ENCODE measurements at regions not wholly inside any gene's neighbourhood (a gene's known extent, or its start where the extent isn't known, plus 50 kb on each side); places are given as distances from the start of the nearest gene placed in this dataset.

DNA sequence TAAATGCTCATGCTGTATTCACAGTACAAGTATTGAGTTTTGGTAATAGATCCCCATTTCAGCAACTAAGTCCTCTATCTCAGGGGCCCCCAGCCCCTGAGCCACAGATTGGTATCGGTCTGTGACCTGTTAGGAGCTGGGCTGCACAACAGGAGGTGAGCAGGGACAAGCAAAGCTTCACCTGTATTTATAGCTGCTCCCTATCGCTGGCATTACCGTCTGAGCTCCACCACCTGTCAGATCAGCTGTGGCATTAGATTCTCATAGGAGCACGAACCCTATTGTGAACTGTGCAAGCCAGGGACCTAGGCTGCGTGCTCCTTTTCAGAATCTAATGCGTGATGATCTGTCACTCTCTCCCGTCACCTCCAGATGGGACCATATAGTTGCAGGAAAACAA lies 262.8 kb upstream of the UBE2E2 start:
- DNase-seq (ENCODE audit: low read depth): no peak

GRCh38 chr3:22942981-22943380 lies 260.1 kb upstream of the UBE2E2 start:
- DNase-seq (ENCODE audit: low read depth): no peak

- DNase-seq (ENCODE audit: low read depth): no peak
Observed at GRCh38 chr3:22947851-22948250, 255.3 kb upstream of the UBE2E2 start.

- DNase-seq (ENCODE audit: low read depth): no peak
Observed at GRCh38 chr3:22951910-22952309, 251.2 kb upstream of the UBE2E2 start.

DNA sequence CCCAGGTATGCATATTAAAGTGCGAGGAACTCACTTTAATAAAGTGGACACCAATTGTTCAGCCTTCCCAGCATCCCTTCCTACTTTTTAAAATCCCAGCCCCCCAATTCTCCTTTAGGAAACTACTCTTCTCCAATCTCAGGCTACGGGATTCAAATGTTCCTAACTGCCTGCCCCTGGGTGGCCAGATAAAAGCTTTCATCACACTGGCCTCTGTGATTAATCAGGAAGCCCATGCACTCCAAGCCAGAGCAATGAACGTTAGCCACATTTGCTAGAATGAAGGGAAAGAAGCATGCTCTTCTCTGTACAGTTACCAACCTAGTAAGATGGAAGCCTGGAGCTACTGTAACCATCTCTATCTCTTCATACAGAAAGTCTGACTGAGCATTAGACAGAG lies 250.3 kb upstream of the UBE2E2 start:
- DNase-seq (ENCODE audit: low read depth): no peak

- DNase-seq (ENCODE audit: low read depth): no peak
Observed at GRCh38 chr3:22959593-22959992, 243.5 kb upstream of the UBE2E2 start.

- DNase-seq (ENCODE audit: low read depth): no peak
Observed at GRCh38 chr3:22960105-22960984, 242.8 kb upstream of the UBE2E2 start.

GRCh38 chr3:22962244-22962643 lies 240.9 kb upstream of the UBE2E2 start:
- DNase-seq (ENCODE audit: low read depth): no peak

GRCh38 chr3:22966349-22966748 lies 236.8 kb upstream of the UBE2E2 start:
- no peak for DNase-seq (ENCODE audit: low read depth)

GRCh38 chr3:22969276-22969675 lies 233.9 kb upstream of the UBE2E2 start:
- no peak for DNase-seq (ENCODE audit: low read depth)

DNA sequence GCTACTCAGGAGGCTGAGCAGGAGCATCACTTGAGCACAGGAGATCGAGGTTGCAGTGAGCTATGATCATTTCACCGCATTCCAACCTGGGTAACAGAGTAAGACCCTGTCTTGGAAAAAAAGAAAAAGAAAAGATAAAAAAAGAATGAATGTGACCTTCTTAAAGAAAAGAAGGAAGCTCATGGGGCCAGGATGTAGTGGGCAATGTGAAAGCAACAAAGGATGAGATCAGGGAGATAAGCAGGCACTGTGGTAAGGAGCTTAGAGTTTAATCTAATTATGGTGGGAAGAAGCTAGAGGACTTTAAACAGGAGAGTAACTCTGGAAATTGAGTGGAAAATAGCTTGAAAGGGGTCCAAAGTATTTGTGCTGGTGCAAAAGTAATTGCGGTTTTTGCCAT lies 231.6 kb upstream of the UBE2E2 start:
- DNase-seq (ENCODE audit: low read depth): no peak

- DNase-seq (ENCODE audit: low read depth): no peak
Observed at GRCh38 chr3:22977042-22977441, 226.1 kb upstream of the UBE2E2 start.

DNA sequence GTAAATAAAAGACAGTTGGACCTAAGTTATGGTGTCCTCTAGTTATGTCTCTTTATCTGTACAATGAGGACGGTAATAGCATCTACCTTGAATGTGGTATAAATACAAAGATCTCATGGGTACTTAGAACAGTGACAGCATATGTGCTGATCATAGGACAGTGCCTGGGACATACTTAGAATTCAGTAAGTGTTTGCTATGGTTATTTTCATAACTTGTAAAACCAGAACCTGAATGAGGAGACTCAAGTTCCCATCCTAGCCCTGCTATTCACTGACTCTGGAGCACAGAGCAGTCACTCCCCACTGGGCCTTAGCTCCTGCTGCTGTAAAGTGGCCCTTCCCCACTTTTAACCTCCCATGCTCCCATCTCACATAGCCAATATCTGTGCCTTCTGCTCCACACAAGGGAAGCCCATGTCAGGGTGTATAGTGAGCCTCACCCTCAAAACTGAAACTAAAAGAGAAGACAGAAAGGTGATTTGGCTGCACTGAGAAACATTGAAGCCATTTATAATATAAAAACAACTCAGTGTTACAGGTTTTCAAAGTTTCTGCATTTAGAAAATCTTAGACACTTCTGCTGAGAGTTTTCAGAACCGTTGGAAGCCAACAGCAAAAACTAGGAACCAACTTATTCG lies 225.4 kb upstream of the UBE2E2 start:
- no peak for DNase-seq (ENCODE audit: low read depth)

DNA sequence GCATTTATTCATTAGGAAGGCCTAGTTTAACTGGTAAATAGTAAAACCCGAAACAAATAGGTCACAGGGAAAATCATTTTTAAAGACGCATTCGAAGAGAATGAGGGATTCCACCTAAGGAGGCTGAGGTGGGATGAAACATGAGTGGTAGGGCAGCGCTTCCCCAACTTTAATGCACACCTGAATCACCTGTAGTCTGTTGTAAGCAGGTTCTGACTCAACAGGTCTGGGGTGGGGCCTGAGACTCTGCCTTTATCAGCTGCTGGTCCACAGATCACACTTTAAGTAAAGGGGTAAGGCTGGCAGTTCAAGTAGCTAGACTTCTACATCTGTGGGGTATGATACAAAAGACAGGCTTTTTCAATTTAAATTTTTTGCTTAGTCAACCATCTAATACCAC lies 223.5 kb upstream of the UBE2E2 start:
- DNase-seq (ENCODE audit: low read depth): no peak

DNA sequence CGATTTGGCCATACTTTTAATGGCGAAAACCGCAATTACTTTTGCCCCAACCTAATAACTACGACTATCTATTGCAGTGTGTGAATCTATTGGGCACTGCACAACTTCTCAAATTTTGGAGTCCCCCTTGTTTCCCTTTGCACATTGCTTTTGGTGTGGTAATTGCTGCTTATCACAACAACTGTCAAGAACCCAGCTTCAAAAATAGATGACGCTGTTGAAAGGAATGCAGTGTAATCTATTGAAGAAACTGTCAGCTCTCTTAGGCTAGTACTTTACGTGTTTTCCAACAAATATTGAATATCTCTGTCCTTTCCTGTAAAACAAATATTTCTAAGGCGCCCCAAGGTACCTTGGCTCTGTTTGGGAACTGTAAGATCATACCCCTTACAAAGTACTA lies 222.8 kb upstream of the UBE2E2 start:
- DNase-seq (ENCODE audit: low read depth): peak; percentile 31

DNA sequence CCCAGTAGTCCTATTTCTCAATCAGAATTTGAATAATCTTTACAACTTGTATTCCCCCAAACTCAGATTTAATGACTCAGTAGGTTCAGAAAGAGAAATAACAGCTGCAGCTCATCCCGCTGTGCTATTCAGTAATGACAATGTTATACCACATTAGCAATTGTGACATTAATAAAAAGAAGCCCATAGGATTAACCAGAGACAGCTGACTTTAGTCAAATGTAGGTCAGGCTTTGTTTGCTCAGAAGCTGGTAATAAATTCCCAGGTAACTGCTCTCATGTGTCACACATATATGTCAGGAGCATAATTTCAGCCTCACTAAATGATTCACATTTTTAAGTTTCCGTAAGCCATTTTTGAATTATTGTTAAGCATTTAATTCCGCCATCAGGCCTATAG lies 222.0 kb upstream of the UBE2E2 start:
- no peak for DNase-seq (ENCODE audit: low read depth)

DNA sequence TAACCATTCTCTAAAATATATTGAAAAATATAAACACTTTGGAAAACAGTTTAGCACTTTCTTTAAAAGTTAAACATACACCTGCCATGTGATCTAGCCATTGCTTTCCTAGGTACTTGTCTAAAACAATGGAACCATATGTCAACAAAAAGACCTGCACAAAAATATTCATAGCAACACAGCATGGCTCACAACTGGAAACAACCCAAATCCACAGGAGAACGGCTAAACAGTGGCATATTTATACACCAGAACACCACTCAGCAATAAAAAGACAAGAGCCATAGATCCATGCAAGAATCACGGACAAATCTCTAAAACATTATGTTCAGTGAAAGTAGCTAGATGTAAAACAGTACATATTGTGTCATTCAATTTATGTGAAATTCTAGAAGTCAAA lies 221.3 kb upstream of the UBE2E2 start:
- no peak for DNase-seq (ENCODE audit: low read depth)

GRCh38 chr3:22982981-22983587 lies 220.0 kb upstream of the UBE2E2 start:
- no peak for DNase-seq (ENCODE audit: low read depth)

DNA sequence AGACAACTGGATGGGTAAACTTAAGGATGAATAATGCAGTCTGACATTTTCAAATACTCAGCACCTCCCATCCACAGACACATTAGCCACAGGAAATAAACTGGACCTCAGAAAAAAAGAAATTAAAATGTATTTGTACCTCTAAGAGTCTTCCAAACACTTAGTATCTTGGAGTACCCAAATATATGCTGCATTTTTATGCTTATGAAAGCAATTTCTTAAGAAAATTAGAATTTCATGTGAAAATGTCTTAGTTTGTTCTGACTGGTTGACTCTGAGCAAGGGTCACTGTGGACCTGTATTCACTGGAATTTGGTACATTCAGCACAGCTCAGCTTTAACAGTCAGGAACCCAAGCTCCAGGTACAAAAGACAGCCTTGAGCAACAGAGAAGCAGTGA lies 216.2 kb upstream of the UBE2E2 start:
- DNase-seq (ENCODE audit: low read depth): no peak

- DNase-seq (ENCODE audit: low read depth): no peak
Observed at GRCh38 chr3:22988566-22988965, 214.6 kb upstream of the UBE2E2 start.

DNA sequence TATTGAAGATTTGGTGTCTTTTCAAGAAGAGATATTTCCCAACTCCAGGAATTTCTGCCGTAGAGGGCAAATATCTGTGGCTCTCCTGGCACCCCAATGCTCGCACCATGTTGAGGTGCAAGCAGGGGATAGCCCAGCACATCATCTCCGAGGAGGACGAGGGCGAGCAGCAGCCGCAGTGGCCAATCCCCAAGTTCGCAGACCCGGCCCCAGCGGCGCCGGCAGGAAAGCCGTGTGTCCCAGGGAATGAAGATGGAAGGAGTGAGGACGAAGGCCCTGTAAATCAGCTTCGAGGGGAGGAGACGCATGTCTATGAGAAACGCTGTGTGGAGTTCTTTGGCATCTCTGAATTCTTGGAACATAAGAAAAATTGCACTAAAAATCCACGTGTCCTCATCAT lies 213.4 kb upstream of the UBE2E2 start:
- no peak for DNase-seq (ENCODE audit: low read depth)

GRCh38 chr3:22990291-22991200 lies 212.6 kb upstream of the UBE2E2 start:
- no peak for DNase-seq (ENCODE audit: low read depth)
